ENCODE measurements at regions not wholly inside any gene's neighbourhood (a gene's known extent, or its start where the extent isn't known, plus 50 kb on each side); places are given as distances from the start of the nearest gene placed in this dataset.

DNA sequence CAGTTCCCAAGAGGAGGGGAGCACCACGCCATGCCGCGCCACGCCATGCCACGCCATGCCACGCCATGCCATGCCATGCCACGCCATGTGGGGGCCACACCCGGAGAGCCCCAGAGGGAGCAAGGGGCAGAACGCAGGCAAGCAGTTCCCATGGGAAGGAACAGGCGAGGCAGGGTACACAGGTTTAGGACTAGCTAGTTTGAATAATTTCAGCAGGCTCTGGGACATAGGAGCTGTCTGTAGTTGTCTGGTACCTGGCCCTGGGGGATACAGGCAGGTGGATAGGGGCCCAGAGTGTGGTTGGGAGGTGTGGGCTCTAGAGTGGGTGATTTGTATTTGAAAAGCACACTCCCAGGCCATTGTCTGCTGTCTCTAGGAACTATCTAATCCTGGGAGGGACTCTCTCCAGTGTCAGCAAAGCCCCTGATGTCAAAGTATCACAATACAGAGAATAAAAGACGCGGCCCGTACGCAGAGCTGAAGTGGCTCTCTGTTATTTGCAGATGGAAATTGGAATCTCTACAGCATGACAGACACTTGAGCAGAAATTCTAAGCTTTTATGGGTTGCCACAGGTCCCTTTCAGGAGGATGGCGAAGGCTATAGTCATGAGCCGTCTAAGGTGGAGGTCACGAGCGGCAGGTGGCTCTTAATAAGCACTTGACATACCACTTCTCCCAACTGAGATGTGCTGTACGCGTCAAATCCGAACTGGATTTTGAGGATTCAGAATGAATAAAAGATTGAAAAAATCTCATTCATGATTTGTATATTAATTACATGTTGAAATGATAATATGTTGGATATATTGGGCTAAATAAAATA lies 220.8 kb upstream of the TNRC6C start:
- H3K27me3 ChIP-seq = no peaks in the 10 kb centered on the region
- H3K4me3 ChIP-seq = no peak overlapping the region
- no peaks in the 10 kb centered on the region for H3K36me3 ChIP-seq
- DNase-seq = no peak
- H3K9me3 ChIP-seq = peaks cover 11% of the 10 kb centered on the region

DNA sequence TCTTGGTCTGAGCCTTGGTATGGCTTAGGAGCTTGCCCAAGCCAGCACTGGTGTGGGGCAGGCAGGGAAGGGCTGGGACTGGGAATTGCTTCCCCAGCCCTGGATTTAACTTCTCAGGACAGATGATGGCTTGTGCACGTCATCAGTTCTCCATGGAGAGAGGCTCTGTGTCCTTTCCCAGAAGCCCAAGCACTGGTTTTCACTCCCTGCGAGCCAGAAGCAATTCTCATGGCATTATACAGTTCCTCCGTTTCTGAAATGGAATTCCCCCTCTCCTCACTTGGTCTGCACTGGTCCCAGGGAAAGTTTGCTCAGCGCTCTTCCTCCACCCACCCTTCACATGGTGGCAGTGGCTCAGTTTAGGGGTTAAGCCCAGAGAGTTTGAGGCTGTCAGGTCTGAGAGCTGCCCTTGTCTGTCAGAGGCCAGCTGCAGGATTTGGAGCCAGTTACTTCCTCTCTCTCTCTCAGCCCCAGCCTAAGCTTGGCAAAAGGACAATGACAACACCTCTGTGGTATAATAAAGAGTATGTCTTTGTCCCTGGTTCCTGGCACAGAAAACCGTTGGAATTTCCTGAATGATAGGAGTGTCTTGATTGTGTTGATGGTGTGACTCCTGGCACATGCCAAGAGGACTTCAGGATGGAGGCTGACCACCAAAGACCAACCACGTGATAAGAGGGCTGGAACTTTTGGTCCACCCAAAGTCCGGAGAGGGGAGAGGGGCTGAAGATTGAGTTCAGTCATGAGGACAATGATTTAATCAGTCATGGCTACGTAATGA lies 219.6 kb upstream of the TNRC6C start:
- no peak for DNase-seq
- Histone ChIP-seq H3K9me3 (peaks cover 2% of the 10 kb centered on the region), H3K27me3 (no peaks in the 10 kb centered on the region), H3K4me3 (no peak overlapping the region), H3K36me3 (no peaks in the 10 kb centered on the region)

DNA sequence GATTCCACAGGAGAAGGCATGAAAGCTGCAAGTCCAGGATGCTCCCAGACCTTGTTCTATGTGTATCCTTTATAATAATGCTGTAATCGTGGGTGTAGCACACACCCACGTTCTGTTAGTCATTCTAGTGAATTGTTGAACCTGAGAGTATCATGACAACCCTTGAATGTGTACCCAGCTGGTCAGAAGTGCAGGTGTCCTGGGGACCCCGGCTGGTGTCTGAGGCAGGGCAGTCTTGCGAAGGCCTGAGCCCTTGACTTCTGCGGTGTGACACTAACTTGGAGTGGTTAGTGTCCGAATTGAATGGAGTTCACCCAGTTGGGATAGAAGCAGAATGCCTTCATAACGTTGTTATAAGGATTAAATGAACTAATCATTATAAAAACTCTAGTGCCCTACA lies 218.0 kb upstream of the TNRC6C start:
- H3K9me3 ChIP-seq = peaks cover 2% of the 10 kb centered on the region
- no peak overlapping the region for H3K4me3 ChIP-seq
- no peaks in the 10 kb centered on the region for H3K27me3 ChIP-seq
- no peaks in the 10 kb centered on the region for H3K36me3 ChIP-seq
- DNase-seq = no peak

DNA sequence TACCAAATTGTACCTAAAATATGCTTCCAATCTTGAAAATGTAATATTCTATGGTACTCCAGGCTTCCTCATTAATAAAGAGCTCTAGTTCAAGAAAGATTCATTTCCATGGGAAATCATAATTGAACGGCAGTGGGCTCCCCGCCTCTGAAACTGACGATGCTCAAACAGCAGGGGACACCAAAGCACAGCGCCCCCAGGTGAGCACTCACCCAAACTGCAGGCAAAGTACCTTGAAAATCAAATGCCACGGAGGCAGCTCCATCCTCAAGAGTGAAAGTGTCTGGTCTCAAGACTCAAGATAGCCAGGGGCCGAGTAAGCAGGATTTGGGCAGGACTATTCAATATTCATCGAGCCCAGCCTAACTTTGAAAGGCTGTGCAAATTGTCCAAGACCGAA lies 217.4 kb upstream of the TNRC6C start:
- H3K27me3 ChIP-seq = no peaks in the 10 kb centered on the region
- DNase-seq = no peak
- peaks cover 2% of the 10 kb centered on the region for H3K9me3 ChIP-seq
- H3K36me3 ChIP-seq = no peaks in the 10 kb centered on the region
- H3K4me3 ChIP-seq = no peak overlapping the region

DNA sequence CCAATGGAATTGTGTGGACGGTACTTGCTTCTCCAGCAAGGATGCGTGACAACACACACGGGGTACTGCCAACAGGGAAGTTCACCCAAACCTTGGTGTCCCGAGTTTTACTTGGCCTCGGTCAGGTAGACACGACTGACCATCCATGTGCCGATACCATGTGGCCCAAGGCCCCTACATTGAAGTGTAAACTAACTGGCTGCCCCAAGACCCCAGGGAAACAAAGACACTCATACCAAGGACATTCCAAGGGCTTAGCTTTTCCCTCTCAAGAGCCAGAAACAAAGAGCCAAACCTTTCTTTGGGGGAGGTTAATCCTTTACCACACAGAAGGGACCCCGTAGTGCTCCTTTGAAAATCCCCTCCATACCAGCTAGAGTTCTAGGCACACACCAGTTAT lies 215.9 kb upstream of the TNRC6C start:
- H3K36me3 ChIP-seq = no peaks in the 10 kb centered on the region
- DNase-seq = no peak
- H3K4me3 ChIP-seq = no peak overlapping the region
- H3K27me3 ChIP-seq = no peaks in the 10 kb centered on the region
- peaks cover 2% of the 10 kb centered on the region for H3K9me3 ChIP-seq

DNA sequence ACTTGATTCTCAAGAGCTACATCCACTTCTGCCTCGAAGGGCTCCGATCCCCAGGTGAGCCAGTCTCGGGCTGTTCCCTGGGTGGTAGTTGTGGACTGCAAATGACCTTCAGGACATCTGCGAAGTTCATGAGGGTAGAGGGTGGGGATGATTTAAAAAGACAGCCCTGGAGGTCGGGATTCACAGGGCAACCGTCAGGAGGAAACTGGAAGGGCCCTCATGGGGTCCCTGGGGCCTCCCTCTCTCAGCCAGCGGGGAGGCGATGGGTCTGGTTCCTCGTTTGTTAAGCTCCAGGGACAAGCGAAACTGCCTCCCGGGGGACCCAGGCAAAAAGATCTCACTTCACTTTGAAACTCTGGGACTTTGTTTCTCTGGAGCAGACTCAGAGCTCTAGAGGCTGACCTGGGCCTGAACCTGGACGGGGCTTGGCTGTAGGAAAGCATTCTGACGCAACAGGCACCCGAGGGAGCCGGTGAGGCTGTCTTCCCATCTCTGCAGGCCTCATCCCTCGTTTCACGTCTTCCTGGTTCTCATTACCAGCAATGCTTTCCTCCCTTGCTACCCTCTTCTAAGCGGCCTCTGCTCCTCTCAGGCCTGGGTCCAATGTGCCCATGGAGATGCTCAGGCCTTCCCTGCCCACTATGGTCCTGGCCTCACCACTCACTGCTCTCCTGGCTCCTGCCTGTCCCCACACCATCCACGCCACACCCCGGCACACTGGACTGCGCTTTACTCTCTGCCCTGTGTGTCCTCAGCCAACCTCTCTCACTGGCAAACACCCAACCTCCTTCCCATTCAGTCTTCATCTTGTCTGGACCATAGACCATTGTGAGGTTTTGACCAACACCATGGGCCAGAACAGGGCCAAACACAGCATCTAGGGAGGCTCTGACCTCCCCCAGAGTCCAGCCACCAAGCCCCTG lies 214.2 kb upstream of the TNRC6C start:
- Histone ChIP-seq H3K27me3 (no peaks in the 10 kb centered on the region), H3K4me3 (no peak overlapping the region)
- no peak for DNase-seq

DNA sequence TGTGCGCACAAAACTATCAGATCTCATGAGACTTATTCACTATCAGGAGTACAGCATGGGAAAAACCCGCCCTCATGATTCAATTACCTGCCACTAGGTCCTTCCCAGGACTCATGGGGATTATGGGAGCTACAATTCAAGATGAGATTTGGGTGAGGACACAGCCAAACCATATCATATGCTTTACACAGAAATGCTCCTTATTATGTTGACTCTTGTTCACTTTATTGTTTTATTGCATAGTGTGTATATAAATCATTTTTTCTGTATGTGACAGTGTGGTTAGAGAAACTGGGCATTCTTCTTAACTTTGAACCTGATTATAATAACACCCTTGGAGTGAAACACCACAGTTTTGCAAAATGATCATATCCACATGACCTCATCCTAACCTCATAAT lies 212.8 kb upstream of the TNRC6C start:
- DNase-seq = no peak
- Histone ChIP-seq H3K27me3 (no peaks in the 10 kb centered on the region), H3K36me3 (no peaks in the 10 kb centered on the region), H3K9me3 (no peaks in the 10 kb centered on the region; the same call in none of the 2 replicates), H3K4me3 (no peak overlapping the region)

More for the DNA sequence above, 214.2 kb upstream of the TNRC6C start:
- no peaks in the 10 kb centered on the region for H3K36me3 ChIP-seq
- H3K9me3 ChIP-seq = peaks cover 2% of the 10 kb centered on the region

DNA sequence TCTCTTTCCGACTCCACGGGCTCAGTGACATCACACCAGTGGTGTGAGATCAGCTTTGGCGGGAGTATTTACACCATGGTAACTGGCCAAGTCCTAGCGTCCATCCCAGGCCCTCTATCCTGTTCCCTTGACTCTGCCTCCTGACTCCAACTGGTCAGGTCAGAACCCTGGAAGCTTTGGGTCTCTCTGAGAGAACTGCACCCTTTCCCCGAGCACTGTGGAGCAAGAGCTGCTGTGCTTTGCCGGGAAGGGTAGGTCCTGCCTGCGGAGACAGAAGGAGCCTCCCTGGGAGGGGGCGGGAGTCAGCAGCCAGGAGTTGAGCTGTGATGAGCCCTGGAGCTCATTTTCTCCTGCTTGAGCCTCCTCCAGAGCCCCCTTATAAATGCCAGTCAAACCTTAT lies 212.1 kb upstream of the TNRC6C start:
- H3K4me3 ChIP-seq = no peak overlapping the region
- no peak for DNase-seq
- H3K36me3 ChIP-seq = no peaks in the 10 kb centered on the region
- no peaks in the 10 kb centered on the region; the same call in 1 of the 2 replicates for H3K9me3 ChIP-seq
- no peaks in the 10 kb centered on the region for H3K27me3 ChIP-seq

DNA sequence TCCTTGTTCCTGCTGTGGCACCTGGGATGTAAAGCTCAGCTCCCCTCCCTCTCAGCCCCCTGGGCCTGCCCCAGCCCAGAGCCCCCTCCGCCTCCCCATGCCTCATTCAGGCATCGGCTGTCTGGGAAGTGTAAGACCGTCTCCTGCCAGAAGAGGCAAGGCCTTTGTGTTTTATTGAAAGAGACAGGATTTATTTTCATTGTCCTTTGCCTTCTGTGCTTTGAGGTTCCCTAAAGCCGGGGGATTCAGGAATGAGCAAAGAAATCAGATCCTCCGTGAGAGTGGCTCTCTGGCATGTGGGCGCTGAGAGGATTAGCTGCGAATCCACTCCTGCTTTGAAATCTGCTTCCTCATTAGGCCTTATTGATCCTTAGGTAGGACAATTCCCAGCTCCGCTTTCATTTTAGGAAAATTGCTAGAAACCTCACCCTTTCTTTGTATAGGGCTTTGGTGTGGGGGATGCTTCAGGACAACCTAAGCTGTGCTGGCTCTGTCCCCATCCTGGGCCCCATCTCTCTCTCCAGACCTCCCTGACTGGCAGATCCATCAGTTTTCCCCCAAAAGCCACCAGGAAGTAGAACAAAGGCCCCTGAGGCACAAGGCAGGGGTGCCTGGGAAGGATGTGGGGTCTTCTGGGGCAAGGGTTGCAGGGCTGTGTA lies 211.5 kb upstream of the TNRC6C start:
- Histone ChIP-seq H3K36me3 (no peaks in the 10 kb centered on the region), H3K4me3 (no peak overlapping the region), H3K27me3 (no peaks in the 10 kb centered on the region), H3K9me3 (no peaks in the 10 kb centered on the region; the same call in 1 of the 2 replicates)
- no peak for DNase-seq

DNA sequence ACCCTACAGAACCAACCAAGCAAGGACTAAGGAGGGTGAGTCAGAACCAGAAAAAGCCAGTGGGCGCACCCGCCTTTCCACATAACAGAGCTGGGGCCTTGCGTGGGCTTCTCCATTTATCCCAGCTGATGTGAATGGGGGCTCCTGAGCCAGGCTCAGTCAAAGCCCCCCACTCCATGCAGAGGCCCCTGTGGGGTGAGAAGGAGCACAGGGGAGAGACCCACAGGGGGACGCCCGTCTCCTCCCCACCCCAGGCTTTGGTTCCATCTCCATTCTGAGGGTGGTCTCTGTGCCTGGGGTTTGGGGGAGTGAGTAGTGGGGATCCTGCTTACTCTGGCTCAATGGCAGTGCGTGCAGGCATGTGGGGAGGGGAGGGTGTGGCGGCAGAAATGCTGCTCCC lies 210.1 kb upstream of the TNRC6C start:
- DNase-seq = no peak
- no peaks in the 10 kb centered on the region for H3K9me3 ChIP-seq
- H3K36me3 ChIP-seq = no peaks in the 10 kb centered on the region
- no peaks in the 10 kb centered on the region for H3K27me3 ChIP-seq
- H3K4me3 ChIP-seq = no peak overlapping the region

DNA sequence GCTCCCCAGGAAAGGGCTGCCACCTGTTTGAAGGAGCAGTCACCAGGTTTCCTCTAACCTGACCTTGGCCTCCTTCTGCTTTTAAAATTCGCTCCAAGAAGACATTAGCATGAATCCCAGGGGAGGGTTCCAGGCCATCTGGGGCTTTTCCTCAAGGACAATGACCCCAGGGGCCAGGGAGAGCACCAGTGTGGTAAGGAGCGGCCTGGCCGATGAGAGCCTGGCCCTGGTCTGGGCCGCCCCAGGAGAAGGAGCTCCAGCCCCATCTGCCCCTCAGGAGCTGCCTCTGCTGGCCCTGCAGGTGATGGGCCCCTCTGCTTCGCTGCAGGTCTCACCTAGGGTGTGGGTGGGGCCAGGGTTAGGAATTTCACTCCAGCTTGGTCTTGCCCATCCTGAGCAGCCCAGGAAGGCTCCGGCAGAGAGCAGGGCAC lies 209.2 kb upstream of the TNRC6C start:
- Histone ChIP-seq H3K27me3 (no peaks in the 10 kb centered on the region), H3K36me3 (no peaks in the 10 kb centered on the region), H3K9me3 (no peaks in the 10 kb centered on the region), H3K4me3 (no peak overlapping the region)
- no peak for DNase-seq

DNA sequence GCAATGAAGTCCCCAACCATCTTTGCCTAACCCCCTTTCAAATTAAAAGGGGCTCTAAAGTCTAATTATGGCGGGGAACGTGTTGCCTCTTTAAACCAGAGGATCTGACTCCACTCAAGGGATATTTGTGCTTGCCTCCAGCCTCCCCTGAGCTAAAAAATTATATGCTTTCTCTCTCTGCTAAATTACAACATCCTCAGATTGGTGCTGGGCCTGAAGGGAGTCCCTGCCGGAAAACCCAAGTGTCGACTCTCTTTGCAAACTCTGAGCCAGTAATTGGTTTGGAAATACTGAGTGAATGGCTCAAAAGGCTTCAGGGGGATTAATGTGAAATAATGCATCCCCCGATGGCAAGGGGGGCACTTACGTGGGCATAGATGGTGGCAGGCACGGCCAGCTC lies 208.5 kb upstream of the TNRC6C start:
- no peaks in the 10 kb centered on the region for H3K27me3 ChIP-seq

DNA sequence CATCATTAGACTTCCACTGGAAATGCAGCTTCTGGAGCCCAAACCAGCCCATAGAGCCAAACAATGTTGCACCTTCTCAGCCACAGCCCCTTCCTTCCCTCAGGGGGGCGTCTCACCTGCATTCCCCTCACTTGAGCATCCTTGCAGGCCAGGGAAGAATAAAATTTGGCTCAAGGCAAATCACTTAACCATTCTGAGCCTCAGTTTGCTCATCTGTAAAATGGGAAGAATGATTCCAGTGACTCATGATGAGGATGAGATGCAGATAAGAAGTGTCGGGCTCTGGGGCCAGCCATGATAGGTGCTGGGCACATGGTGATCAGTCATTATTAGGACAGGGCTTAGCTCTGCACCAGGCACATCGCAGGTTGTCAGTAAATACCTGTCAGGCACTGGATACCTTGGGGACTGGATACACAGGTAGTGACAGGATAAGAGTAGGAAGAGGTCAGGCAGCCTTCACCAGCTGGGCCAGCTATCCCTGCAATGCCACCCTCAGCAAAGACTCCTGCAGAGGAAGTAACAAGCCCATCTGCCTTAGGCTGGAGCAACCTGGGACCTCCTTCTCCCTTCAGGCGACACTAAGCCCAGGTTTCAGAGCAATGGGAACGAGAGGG lies 208.0 kb upstream of the TNRC6C start:
- no peaks in the 10 kb centered on the region for H3K36me3 ChIP-seq
- DNase-seq = no peak
- H3K4me3 ChIP-seq = no peak overlapping the region
- H3K27me3 ChIP-seq = no peaks in the 10 kb centered on the region
- peaks cover 6% of the 10 kb centered on the region for H3K9me3 ChIP-seq

More for the DNA sequence above, 208.5 kb upstream of the TNRC6C start:
- Histone ChIP-seq H3K36me3 (no peaks in the 10 kb centered on the region), H3K4me3 (no peak overlapping the region), H3K9me3 (peaks cover 3% of the 10 kb centered on the region)
- DNase-seq = no peak

DNA sequence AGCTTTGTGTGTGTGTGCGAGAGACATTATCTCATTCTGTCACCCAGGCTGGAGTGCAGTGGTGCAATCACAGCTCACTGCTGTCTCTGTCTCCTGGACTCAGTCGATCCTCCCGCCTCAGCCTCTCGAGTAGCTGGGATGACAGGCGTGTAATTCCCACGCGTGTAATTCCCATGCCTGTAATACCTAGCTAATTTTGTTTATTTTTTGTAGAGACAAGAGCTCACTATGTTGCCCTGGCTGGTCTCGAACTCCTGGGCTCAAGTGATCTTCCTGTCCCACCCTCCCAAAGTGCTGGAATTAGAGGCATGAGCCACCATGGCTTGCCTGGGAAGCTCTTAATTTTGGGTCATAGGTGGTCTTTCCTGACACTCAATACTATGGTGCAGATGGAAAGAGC lies 205.3 kb upstream of the TNRC6C start:
- Histone ChIP-seq H3K27me3 (no peaks in the 10 kb centered on the region), H3K36me3 (no peaks in the 10 kb centered on the region), H3K4me3 (no peak overlapping the region), H3K9me3 (peaks cover 6% of the 10 kb centered on the region)
- no peak for DNase-seq

DNA sequence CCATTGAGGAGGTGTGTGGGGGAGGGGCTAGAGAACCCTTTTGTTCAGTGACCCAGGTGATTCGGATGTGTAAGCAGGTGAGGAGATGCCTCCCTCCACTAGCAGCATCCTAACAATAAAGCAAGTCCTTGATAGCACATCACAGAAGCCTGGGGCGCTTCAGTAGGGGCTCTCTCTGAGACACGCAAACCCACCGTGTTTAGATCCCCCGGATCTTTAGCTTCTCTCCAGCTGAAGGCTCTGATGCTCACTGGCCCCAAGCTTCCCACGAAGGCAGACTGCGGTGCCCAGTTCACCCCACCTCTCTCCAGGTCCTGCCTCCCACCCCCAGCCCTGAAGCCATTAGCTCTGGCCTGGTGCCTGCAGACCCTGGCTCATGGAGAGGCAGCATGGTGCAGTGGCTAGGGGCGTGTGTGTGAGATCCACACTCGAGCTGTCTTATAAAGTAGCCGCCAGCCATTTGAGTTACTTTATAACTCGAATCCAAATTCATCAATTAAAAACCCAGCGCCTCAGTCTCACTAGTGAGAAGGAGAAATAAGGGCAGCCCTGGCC lies 204.7 kb upstream of the TNRC6C start:
- H3K4me3 ChIP-seq = no peak overlapping the region
- H3K36me3 ChIP-seq = no peaks in the 10 kb centered on the region
- DNase-seq = no peak
- no peaks in the 10 kb centered on the region for H3K27me3 ChIP-seq
- H3K9me3 ChIP-seq = peaks cover 6% of the 10 kb centered on the region

DNA sequence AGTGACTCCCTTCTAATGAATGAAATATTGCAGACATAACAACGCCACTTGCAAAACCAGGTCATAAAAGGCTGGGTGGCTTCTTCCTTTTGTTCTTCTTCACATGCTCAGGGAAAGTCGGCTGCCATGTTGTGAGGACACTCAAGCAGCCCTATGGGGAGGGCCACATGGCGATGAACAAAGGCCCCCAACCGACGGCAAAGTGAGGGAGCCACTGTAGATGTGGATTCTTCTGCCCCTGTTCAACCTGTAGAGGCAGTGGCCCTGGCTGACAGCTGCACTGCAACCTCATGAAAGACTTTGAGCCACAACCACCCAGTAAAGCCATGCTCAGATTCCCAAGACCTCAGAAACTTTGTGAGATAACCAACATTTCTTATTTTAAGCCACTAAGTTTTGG lies 203.5 kb upstream of the TNRC6C start:
- no peak overlapping the region for H3K4me3 ChIP-seq
- H3K36me3 ChIP-seq = no peaks in the 10 kb centered on the region
- no peaks in the 10 kb centered on the region for H3K27me3 ChIP-seq
- peaks cover 6% of the 10 kb centered on the region for H3K9me3 ChIP-seq
- no peak for DNase-seq

All from MG63 (cell line).